ENCODE measurements at regions not wholly inside any gene's neighbourhood (a gene's known extent, or its start where the extent isn't known, plus 50 kb on each side); places are given as distances from the start of the nearest gene placed in this dataset.

DNA sequence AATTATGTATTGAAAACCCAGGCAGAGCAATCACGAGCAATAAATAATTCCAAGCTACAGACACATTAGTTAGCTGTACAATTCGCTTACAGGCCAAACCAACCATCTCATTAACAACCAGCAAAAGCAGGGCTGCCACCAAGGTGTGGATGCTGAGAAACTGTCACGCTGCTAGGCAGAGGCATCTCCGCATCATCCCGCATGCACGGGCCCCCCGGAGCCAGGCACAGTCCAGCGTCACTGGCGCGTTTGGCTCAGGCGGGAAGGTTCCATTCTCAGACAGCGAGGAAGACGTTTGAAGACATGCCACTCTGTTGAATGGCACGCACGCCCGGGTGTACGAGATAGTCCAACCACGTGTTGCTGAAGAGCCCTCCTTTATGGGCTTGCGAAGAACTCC lies 184.0 kb downstream of the OLFM1 start:
- DNase-seq (ENCODE audit: low spot score) = no peak

DNA sequence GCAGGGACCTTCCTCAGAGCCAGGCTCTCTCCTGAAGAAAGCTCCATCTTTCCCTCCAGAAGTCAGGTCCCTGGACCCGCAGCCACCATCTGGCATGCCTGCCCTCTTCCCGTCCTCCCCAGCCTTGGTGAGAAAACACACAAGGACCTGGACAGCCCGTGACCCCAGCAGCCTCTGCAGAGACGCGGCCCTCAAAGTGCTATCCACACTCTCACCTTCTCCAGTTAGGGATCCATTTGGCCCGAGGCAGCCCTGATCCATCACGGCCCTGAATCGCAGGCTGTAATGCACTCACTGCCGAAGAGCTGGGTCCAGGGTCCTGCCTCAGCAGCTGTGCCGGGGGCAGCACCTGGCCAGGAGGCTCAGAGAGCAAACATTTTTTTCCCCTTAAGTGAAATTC lies 185.1 kb downstream of the OLFM1 start:
- no peak for DNase-seq (ENCODE audit: low spot score)
- TF ChIP-seq, protein P1, sequence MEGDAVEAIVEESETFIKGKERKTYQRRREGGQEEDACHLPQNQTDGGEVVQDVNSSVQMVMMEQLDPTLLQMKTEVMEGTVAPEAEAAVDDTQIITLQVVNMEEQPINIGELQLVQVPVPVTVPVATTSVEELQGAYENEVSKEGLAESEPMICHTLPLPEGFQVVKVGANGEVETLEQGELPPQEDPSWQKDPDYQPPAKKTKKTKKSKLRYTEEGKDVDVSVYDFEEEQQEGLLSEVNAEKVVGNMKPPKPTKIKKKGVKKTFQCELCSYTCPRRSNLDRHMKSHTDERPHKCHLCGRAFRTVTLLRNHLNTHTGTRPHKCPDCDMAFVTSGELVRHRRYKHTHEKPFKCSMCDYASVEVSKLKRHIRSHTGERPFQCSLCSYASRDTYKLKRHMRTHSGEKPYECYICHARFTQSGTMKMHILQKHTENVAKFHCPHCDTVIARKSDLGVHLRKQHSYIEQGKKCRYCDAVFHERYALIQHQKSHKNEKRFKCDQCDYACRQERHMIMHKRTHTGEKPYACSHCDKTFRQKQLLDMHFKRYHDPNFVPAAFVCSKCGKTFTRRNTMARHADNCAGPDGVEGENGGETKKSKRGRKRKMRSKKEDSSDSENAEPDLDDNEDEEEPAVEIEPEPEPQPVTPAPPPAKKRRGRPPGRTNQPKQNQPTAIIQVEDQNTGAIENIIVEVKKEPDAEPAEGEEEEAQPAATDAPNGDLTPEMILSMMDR (IDR thresholded peaks at IDR 0.05; ENCODE audit: extremely low read depth, missing control alignments) = no peak

More for the DNA sequence above, 184.0 kb downstream of the OLFM1 start:
- TF ChIP-seq, protein P1 (IDR thresholded peaks at IDR 0.05; ENCODE audit: extremely low read depth, missing control alignments) = no peak

DNA sequence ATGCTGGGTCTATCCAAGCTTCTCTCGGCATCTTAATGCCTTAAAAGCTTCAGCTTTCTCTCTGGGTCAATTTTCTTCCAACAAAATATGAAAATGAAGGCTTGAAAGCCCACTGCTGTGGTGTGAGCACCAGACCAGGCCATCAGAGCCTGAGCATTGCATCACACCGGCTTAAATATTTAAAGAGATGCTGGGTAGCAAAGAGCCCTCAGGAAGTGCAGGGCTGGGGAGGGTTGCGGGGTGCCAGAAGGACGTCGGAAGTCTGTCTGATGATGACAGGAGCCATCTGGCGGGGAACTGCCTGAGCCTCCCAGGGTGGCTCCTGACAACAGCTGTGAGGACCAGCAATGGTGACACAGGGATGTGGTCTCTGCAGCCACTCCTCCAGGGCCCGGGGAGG lies 185.5 kb downstream of the OLFM1 start:
- DNase-seq (ENCODE audit: low spot score) = no peak
- TF ChIP-seq, protein P1 (IDR thresholded peaks at IDR 0.05; ENCODE audit: extremely low read depth, missing control alignments) = no peak

DNA sequence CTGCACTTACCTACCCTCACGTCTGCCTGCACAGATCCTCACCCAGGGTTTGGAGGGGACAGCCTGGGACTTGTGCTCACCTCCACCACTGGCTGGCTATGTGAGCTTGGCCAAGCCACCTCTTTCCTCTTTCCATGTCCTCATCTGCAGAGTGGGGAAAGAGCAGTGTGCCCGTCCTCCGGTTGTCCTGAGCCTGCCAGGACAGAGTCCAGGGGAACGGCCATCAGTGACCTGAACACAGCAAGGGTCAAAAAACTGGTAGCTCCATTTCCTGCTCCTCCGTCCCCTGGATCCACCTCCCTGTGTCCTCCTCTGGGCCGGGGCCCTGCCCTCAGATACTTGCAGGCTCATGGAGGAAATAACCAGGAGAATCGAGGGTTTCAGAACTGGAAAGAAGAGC lies 187.7 kb downstream of the OLFM1 start:
- DNase-seq (ENCODE audit: low spot score) = no peak
- TF ChIP-seq, protein P1 (IDR thresholded peaks at IDR 0.05; ENCODE audit: extremely low read depth, missing control alignments) = no peak

DNA sequence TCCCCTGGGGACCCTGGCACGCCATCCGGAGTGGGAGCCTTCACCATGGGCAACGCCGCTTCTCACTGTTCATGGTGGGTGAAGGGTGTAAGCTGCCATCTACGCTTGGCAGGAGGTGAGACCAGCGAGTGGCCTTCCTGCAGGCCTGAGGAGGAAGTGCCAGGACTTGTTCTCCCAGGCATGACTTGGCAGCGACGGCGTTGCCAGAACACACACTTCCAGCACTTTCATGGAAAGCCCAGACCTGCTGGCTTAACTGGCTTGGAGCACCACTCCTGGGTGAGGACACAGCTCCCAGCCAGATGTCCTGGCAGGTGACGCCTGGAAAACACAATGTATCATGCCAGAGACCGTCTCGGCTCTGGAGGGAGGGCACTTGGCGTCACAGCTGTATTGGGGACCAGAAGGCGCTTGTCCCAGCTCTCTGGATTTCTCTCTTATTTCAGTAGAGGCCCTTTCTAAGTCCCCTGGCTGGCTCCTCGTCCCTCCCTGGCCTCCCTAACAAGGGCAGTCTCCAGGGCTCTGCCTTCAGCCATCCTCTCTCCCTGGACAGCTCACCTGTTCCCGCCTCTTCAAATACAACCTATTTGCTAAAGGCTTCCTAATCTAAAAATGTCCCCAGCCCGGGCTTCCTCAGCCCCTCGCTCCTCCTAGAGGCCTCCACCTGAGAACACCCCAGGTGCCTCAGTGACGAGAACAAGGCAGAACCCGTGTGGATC lies 188.3 kb downstream of the OLFM1 start:
- TF ChIP-seq, protein P1 (IDR thresholded peaks at IDR 0.05; ENCODE audit: extremely low read depth, missing control alignments) = no peak
- no peak for DNase-seq (ENCODE audit: low spot score)

DNA sequence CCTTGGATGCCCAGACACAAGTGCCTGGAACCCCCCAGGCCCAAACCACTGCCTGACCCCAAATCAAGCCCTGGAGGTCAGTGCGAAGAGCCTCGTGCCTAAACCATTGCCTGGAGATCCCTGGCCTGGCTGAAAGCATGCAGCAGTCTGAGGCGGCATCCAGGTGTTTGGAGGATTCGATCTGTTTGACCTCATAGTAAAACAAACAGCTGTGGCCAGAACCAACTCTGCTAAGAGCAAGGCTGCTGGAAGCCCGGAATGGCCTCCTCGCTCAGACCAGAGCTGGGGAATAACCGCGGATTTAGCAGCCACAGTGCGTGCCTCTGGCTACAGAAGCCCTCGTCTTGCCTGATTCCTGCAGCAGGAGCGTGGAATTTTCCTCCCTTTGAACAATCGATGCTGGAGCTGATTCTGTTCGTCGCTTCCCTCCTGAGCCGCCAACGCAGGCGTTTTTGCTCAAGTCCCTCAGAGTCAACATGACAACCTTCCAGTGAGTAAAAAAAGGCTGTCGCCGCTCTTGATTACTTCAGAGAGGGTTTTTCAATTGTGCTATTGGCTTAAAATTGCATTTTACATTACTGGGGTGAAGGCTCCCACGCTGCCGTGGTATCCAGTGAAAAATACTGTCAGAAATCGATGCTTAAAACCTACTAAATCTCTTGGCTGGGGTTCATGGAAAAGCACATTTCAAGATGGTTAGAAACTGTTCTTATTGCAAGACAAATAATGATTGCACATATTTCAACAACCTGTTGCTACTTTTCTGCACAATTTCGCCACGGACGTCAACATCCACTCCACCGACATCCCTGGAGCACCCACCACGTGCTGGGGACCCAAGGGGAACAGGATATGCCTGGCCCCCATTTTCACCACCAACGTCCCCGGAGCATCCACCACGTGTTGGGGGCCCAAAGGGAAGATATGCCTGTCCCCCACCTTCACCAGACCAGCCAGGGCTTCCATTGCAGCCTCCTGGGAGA lies 190.0 kb downstream of the OLFM1 start:
- no peak for DNase-seq (ENCODE audit: low spot score)
- TF ChIP-seq, protein P1 (IDR thresholded peaks at IDR 0.05; ENCODE audit: extremely low read depth, missing control alignments) = no peak

DNA sequence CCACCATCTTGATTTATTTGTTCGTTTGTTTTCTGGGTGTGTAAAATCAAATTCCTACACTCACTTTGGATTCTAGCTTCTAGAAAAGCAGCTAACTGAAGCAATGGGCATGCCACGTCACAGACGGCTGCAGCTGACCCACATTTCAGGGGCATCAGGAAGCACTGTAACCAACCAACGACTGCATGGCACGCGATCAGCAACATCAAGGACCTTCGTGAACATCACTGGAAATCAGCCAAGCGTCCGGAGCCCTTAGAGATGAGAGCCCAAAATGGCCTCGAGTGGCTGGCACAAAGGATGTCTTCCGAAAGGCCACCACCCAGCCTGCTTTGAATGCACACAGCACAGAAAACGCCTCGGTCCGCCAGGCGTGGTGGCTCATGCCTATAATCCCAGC lies 191.1 kb downstream of the OLFM1 start:
- DNase-seq (ENCODE audit: low spot score) = no peak

More for the DNA sequence above, 191.1 kb downstream of the OLFM1 start:
- TF ChIP-seq, protein P1 (IDR thresholded peaks at IDR 0.05; ENCODE audit: extremely low read depth, missing control alignments) = no peak
